OCI-LY1 (cell line): ENCODE measurements at regions not wholly inside any gene's neighbourhood (a gene's known extent, or its start where the extent isn't known, plus 50 kb on each side); places are given as distances from the start of the nearest gene placed in this dataset.

Experiments
- CTCF ChIP-seq: fragments of 200-600 bp; sonication (generic), shearing (Covaris generic); IDR thresholded peaks from 2 replicates; pipeline ENCODE4 v1.5.1; 2017; ENCODE audit warnings: mild to moderate bottlenecking, antibody characterized with exemption, low read length, moderate library complexity, mixed read lengths
- EZH2 ChIP-seq: fragments of 200-600 bp; sonication (generic), shearing (Covaris generic); IDR thresholded peaks from 2 replicates; pipeline ENCODE4 v1.8.0; 2017; ENCODE audit warnings: borderline replicate concordance, mixed run types, mild to moderate bottlenecking, antibody characterized with exemption, low read length, moderate library complexity, mixed read lengths

- TF ChIP-seq CTCF = no peak
- TF ChIP-seq EZH2 = no peak
These were observed 434.6 kb upstream of the FRG1 start for GRCh38 chr4:189506080-189506479.
